ENCODE measurements at regions not wholly inside any gene's neighbourhood (a gene's known extent, or its start where the extent isn't known, plus 50 kb on each side); places are given as distances from the start of the nearest gene placed in this dataset.
"Not testable (repeated sequence)": the region's sequence is repeated elsewhere in the genome, so short reads cannot be mapped to it uniquely, and the experiment has no call there.

DNA sequence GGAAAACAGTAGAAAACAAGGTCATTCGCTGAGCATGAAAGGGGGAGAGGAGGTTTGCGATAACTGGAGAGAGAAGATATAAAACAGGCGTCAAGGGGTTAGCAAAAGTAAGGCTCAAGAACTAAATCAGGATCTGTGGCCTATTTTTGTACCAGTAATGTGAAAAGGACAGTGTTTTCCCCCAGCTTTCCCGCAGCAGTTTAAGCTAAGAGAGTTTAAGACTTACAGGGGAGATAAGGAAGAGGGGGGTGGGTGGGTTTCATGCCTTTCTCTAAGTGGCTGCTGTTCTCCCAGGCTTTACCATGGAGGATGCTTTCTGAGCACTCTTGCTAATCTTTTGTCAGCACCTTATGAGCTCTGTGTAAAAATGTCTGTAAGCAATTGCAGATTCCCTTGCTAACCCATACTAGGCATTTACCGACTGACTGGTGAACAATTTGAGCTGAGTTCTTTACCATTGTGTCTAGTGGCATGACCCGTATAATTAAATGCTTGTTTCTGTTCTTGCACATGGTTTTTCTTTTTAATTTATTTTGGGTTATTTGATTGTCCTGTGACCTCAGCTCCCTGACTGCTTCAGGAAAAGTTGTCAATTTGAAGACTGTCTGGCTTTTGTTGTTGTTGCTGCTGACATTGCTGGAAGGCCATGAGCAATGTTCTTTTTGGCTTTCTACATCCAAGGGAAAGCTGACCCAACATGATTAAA is 144.0 kb downstream of the KBTBD2 start:
- Histone ChIP-seq H3K4me1 (ENCODE audit: low read depth) (peaks cover 15% of the 10 kb centered on the region), H3K27ac (peak overlapping the region; percentile 82)
- H3K4me3 ChIP-seq; H3K36me3 ChIP-seq; H3K9me3 ChIP-seq (ENCODE audit: low read depth); H3K27me3 ChIP-seq: not testable (repeated sequence)
- DNase-seq (ENCODE audit: low read depth in 1 of 2, low spot score in 1 of 2): peak in 1 of 2 donors; percentile 55

GRCh38 chr7:32741853-32742476 is 149.6 kb downstream of the KBTBD2 start:
- peaks cover 13% of the 10 kb centered on the region for H3K4me1 ChIP-seq (ENCODE audit: low read depth)
- not testable (repeated sequence) for H3K27ac ChIP-seq; DNase-seq (ENCODE audit: low read depth in 1 of 2, low spot score in 1 of 2); H3K9me3 ChIP-seq (ENCODE audit: low read depth); H3K4me3 ChIP-seq; H3K36me3 ChIP-seq; H3K27me3 ChIP-seq

GRCh38 chr7:32739749-32740148 is 151.8 kb downstream of the KBTBD2 start:
- not testable (repeated sequence) for H3K27me3 ChIP-seq; H3K36me3 ChIP-seq; DNase-seq (ENCODE audit: low read depth in 1 of 2, low spot score in 1 of 2); H3K27ac ChIP-seq; H3K4me3 ChIP-seq; H3K9me3 ChIP-seq (ENCODE audit: low read depth)
- H3K4me1 ChIP-seq (ENCODE audit: low read depth): peaks cover 10% of the 10 kb centered on the region

DNA sequence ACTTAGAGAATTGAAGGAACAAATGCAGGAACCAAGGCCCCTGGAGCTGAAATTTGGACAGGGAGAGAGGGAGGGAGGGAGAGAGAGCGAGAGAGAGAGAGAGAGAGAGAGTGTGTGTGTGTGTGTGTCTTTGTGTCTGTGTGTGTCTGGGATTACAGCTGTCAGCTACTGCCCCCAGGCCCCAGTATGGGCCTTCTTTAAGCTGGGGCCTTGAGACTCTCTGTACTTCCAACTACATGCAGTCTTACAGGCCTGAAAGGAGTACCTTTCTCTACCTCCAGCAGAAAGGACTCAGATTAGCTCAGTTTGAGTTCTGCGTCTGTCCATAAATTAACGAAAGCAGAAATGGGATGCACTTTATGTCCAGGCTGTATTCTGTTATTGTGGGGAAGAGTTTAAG is 153.2 kb downstream of the KBTBD2 start:
- H3K4me3 ChIP-seq: not testable (repeated sequence)

DNA sequence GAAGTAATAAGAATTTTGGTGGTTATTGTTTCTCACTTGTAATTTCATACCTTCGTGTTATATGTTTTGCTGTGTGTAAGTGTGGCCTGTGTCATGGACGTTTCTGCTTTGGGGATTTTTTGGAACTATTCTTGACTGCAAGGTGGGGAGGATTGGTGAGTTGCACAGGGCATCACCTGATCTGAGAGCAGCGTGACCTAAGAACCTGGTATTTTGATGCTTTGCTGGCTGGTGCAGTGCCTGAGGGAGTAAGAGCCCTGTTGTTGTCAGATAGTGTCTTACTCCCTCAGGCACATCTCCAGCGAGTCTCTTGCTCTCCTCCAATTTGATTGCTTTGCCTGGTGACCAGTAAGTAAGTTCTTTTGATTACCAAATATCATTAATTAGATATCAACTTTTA is 158.8 kb downstream of the KBTBD2 start:
- H3K4me1 ChIP-seq (ENCODE audit: low read depth); DNase-seq (ENCODE audit: low read depth in 1 of 2, low spot score in 1 of 2); H3K4me3 ChIP-seq; H3K27me3 ChIP-seq; H3K9me3 ChIP-seq (ENCODE audit: low read depth); H3K36me3 ChIP-seq; H3K27ac ChIP-seq: not testable (repeated sequence)

More for the DNA sequence above, 153.2 kb downstream of the KBTBD2 start:
- Histone ChIP-seq H3K27ac (peak overlapping the region; percentile 64), H3K4me1 (ENCODE audit: low read depth) (peaks cover 12% of the 10 kb centered on the region)
- H3K27me3 ChIP-seq; DNase-seq (ENCODE audit: low read depth in 1 of 2, low spot score in 1 of 2); H3K9me3 ChIP-seq (ENCODE audit: low read depth); H3K36me3 ChIP-seq: not testable (repeated sequence)

DNA sequence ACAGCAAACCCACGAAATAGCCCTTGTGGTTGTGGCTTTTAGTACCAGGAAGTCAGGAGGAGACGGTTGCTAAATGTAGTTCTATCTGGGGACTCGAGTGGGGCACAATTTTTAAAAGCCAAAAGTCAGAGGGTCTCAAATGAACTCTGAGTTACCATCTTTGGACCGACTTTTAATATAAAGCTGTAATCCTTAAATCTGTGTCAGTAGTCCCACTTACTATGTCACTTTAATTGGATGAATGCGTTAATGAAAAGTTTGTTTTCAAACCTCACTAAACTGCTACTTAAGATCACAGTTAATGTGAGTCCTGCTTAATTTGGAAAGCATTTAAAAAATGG is 162.3 kb downstream of the KBTBD2 start:
- Histone ChIP-seq H3K27ac (peak overlapping the region; percentile 68), H3K4me3 (peak overlapping the region; percentile 50), H3K4me1 (ENCODE audit: low read depth) (peaks cover 13% of the 10 kb centered on the region)
- not testable (repeated sequence) for H3K36me3 ChIP-seq; H3K9me3 ChIP-seq (ENCODE audit: low read depth); DNase-seq (ENCODE audit: low read depth in 1 of 2, low spot score in 1 of 2); H3K27me3 ChIP-seq

DNA sequence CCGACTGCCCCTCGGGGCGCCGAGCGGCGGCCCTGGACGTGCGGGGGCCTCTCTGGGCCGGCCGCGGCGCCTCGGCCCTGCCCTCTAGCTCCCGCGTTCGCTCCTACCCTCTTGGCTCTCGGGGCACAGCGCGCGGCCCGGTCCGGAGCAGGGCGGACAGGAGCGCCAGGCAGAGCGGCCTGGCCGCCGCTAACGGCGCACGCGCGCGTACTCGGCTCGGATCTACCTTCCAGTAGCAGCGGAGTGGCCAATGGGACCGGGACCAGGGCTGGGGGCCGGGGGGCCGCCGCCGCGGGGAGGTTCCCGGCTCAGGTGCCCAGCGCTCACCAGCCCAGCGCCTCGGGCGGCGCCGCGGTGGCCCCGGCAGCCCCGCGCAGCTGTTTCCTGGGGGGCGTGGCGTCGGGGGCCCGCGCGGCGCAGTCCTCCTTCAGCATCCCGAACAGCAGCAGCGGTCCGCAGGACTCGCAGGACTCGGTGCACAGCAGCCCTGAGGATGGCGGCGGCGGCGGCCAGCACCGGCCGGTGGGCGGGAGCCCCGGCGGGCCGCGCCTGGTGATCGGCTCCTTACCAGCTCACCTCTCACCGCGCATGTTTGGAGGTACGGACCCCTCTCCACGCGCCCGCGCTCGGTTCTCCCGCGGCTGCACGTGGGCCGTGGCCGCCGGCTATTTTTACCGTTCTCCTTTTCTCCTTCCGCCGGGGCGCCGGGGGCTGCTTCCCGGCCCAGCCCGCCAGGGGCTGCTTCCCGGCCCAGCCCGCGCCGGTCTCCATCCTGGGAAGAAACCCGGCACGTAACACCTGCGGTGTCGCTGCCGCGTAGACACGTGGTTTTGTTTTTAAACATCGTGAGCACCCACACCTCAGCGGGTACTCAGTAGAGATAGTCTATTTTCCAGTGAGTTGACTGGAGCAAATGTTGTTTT is 162.9 kb downstream of the KBTBD2 start:
- H3K27me3 ChIP-seq; H3K36me3 ChIP-seq; H3K9me3 ChIP-seq (ENCODE audit: low read depth): not testable (repeated sequence)
- peak; percentile 64 to 84 for DNase-seq (ENCODE audit: low read depth in 1 of 2, low spot score in 1 of 2)
- H3K27ac ChIP-seq: peak overlapping the region; percentile 96
- peaks cover 13% of the 10 kb centered on the region for H3K4me1 ChIP-seq (ENCODE audit: low read depth)
- H3K4me3 ChIP-seq: peak overlapping the region; percentile 50

DNA sequence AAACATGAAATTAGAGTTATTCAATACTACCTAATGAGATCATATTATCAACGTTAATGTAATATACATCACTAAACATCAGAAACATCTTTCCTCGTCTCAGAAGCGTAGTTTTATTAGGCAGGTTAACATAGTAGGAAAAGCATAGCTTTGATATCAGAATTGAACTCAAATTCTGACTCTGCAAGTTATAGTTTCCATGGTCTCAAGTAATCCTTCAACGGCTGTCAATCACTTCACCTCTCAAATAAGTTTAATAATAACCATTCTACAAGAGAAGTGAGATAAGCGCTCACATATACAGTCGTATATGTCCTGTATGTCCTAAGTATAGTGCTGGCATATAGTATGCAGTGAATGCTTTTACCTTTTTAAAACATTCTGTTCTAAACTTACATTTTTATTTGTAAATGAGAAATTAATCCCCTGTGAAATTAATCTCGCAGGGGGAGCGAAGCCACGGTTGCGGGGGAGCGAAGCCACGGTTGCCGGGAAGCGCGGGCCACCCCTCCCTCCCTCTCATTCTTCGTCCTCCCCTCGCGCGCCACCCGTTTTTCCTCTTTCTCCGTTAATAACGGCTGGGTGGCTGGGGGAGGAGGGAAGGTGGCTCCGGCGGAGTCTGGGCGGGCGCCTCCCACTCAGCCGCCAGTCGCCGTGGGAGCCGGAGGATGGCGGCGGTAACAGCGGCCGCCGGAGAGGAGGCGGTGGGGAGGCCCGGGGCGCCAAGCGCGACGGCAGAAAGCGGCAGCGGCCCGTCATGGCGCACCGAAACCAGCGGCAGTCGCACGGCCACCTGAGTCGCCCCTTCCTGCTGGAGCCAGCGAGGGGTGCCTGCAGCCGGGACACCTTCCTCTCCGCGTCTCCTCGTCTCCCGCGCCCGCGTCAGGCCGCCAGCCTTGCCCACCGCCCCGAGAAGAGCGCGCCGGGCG is 163.8 kb downstream of the KBTBD2 start:
- not testable (repeated sequence) for H3K27me3 ChIP-seq; H3K9me3 ChIP-seq (ENCODE audit: low read depth); H3K36me3 ChIP-seq
- peak overlapping the region; percentile 96 for H3K27ac ChIP-seq
- H3K4me3 ChIP-seq: peak overlapping the region; percentile 50
- H3K4me1 ChIP-seq (ENCODE audit: low read depth): peaks cover 10% of the 10 kb centered on the region
- DNase-seq (ENCODE audit: low read depth in 1 of 2, low spot score in 1 of 2): peak; percentile 54 to 69

DNA sequence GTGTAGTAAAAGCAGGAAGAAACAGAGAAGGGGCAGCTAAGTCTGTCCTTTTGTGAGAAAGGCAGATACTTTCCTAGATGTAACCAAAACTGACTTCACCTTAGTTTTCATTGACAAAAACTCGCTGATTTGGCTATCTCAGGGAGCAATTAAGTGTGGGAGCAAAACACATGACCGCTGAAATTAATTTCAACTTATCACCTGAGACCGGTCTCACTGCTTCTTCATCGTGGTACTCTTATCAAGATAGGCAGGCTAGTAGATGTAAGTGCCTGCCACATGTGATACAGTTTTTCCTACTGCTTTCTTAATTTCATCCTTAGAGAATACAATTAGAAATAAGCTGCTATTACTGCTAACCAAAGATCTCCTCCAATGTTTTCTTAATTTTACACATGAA is 168.7 kb downstream of the KBTBD2 start:
- H3K4me1 ChIP-seq (ENCODE audit: low read depth); H3K27ac ChIP-seq; H3K4me3 ChIP-seq; H3K36me3 ChIP-seq; DNase-seq (ENCODE audit: low read depth in 1 of 2, low spot score in 1 of 2); H3K9me3 ChIP-seq (ENCODE audit: low read depth); H3K27me3 ChIP-seq: not testable (repeated sequence)
